ENCODE measurements at regions not wholly inside any gene's neighbourhood (a gene's known extent, or its start where the extent isn't known, plus 50 kb on each side); places are given as distances from the start of the nearest gene placed in this dataset.
"Not testable (repeated sequence)": the region's sequence is repeated elsewhere in the genome, so short reads cannot be mapped to it uniquely, and the experiment has no call there.

DNA sequence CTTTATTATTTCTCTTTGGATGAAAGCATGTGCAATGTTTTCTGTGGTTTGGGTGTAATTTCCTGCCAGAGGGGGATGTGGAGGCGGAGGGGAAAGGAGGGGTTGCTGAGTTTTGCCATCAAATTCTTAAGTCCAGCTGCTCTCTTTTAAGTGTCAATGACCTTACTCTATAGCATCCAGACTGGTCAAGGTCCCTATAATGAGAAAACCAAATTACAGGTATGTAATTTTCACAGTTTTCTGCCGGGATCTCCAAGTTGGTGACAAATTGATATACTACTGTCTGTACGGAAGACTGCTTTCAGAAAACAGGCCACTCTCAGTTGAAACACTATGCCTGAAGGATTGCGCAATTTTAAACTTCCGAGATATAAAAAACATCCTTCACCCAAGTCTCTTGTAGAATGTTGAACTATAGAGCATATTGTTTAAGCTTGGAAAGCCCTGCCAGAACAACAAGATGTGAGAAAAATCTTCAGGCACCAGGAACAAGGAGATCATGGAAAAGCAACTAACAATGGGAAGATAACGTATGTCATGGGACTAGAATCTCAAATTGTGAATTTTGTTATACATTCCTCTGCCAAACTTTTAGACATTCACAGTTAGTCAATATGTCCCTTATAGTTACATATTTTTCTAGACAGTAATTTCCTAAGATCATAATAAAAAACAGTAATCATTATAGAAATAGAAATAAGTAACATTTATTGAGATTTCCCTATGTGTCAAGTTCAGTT, 300.7 kb upstream of the SATB1 start:
- peak; percentile 72 for DNase-seq

DNA sequence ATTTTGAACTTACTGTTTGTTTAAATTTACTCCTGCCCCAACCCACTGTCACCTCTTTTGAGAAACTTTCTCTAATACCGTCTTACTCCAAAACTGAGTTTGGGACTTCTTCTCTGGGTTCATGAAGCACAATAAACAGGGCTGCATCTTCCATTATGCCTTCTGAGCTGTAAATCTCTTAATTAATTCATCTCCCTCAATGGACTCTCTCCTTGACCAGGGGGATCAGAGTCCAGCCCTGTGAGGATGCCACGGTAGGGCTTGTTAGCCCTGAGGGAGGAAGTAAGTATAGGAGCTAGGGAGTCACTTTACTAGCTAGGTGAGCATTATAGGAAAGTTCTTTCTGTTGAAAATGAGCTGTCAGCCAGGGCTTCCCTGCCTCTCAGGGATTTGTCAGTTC, 299.3 kb upstream of the SATB1 start:
- no peak for DNase-seq

DNA sequence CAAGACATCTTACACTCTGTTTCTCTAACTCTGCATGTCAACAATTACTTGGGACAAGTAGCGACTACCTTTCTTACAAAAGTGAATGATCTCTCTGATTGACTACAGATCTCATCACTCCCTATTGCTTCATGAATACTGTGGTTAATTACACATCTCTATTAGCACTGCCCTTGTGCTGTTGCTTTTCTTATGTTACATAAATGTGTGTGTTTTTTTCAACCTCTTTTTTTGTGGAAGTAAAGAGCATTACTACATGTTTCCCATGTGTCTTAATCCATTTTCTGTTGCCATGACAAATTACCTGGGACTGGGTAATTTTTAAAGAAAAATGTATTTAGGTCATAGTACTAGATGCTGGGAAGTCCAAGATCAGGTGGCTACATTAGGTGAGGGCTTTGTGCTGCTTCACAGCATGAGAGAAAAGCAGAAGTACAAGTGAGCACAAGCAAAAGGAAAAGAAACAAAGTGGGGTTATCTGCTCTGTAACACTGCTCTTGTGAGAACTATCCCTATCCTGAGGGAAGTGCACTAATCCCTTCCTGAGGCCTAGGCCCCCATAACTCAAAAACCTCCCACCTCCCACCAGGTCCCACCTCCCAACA, 298.2 kb upstream of the SATB1 start:
- no peak for DNase-seq

DNA sequence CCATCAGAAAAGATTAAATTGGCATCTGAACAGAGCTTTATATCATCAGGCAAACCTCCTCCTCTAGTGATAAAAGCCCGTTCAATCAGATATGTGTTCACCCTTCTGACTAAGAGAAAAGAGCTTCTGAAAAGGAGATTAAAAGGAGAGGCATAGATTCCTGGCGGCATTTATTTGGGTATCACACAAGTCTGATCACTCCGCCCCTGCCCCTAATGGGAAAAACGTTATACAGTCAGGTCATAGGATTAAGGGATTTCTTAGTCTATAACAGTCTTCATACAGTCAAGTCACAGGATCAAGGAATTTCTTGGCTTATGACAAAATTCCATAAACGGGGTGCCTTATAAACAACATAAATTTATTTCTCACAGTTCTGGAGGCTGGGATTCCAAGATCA, 295.4 kb upstream of the SATB1 start:
- no peak for DNase-seq

DNA sequence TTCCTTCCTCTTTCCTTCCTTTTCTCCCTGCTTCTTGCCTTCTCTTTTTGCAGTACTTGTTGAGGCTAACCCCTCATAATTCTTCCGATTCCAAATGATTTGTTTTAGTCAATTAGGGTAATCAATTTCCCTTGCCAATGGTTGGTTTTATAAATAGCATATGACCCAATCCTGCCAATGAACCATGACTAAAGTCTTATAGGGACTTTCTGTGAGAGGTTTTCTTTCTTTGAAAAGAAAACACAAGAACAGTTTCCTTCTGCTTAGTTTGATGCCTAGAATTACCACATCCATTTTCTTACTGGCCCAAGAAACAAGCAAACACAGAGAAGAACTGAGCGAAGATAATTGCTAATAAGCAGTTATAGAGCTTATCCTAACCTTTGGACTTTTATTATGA, 292.5 kb upstream of the SATB1 start:
- peak; percentile 72 for DNase-seq

DNA sequence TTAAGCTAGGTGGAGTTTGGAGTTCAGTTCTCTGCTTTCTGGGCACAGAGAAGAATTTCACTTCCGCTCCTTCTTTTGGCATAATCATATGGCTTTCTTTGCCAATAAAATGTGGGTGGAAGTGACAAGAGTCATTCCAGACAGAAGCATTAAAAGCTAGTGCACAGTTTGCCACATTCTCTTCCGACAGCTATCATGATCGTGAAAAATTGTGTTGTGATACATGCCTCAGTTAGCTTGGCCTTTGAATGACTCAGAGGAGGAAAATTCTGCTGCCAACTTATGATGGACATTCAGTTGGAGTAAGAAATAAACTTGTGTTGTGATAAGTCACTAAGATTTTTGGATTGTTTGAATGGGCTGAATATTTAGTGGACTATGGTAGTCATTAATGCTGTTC, 291.7 kb upstream of the SATB1 start:
- DNase-seq, result no peak

DNA sequence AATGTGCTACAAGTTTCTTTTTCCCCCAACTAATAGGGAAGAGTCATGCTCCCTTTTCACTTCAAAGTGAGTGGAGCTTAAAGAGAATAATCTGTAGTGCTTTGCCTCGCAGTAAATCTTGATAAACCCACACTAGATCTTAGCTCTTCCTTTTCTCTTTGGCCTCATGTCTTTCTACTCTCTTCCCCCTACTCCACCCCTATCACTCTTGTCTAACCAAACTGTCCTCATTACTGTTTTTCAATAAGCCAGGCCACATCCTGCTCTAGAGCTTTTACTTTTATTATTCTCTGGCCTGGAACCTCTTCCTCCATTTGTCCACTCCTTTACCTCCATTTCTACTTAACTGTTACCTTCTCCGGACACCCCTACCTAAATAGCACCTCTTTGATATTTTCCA, 291.0 kb upstream of the SATB1 start:
- DNase-seq, result no peak

DNA sequence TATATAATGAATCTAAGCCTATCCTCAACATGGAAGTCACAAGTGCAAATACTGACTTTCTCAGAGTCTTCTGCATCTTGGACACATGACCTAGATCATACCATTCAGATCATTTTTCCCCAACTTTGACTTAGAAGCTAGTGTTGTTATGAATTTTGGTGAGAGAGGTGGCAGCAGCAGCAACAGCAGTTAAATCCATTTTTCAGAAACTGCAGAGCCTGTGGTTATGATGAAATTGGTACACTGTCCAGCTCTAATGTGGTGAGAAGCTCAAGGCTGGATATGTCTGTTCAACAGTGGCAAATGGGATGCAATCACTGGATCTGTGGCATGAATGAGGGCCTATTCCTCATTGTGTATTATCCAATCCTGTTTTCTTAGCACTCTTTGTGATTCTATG, 290.1 kb upstream of the SATB1 start:
- no peak for DNase-seq

DNA sequence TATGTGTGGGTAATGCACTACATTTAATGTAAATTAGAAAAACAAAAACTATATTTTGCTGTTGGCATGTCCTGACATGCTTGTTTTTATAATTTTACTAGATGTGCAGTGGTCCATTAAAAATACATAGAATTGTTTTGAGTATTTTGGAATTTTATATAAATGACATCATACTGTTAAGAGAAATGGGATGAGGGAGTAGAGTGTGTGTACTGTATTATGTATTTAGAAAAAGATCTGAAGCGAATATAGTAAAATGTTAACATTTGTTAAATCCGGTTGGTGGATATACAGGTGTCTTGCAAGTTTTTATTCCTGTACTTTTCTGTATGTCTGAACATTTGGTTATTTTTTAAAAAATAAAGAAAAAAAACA, 288.4 kb upstream of the SATB1 start:
- DNase-seq, result no peak

DNA sequence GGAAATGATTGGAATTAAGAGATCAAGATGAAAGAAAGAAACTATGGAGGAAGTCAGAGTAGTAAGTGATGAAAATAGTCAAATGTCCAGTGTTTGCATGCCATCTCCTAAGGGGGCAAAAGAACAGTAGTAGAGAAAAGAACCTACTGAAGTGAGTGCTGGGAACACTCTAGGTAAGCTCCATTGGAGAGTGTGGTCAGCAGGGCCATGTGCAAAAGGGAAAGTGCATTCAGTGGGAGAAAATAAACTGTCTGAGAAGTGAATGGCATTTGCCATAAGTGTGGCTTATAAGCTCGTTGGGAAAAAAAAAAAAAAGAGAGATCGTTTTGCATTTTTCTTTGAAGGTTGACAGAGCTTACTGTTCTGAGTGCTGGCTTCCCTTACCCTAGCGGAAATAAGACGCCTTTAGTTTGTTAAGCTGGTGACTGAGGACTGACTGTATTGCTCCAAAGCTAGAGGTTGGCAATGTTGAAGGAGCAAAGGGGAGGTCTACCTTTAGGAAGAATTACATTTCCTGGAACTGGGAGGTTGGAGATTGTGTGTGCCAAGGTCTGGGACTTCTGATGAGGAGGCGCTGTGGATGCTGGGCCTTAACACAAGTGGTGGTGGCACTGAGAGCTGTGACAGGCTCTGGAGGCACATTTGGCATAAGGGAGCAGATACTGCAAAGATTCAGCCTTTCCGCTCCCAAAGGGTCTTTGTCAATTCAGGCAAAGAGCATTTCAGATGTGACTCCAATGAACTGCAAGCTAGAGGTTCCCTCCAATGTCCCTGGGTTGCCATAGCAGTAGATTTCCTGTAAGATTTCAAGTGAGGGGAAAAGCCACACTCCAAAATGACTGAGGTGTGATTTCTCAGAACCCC, 287.8 kb upstream of the SATB1 start:
- peak; percentile 92 for DNase-seq

DNA sequence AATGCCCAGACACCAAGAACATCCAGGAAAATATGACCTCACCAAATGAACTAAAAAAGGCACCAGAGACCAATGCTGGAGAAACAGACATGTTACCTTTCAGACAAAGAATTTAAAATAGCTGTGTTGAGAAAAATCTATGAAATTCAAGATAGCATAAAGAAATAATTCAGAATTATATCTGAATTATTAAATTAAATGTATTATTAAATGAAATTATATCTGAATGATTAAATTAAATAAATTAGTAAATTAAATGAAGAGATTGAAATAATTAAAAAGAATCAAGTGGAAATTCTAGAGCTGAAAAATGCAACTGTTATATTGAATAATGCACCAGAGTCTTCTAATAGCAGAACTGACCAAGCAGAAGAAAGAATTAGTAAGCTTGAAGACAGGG, 279.2 kb upstream of the SATB1 start:
- DNase-seq, result no peak

DNA sequence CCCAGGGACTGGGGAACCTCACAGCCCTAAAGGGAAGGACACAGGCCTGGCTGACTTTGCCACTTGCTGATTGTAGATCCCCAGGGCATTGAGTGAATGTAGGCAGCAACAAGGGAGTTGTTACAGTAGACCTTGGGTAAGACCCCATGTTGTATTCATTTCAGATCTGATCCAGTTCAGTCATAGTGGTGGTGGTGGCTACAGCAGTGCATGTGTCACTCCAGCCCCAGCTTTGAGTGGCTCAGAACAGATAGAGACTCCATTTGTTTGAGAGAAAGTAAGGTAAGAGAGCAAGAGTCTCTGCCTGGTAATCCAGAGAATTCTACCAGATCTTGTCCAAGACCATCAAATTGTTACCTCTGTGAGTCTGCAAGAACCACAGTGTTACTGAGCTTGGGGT, 278.7 kb upstream of the SATB1 start:
- DNase-seq, result no peak

DNA sequence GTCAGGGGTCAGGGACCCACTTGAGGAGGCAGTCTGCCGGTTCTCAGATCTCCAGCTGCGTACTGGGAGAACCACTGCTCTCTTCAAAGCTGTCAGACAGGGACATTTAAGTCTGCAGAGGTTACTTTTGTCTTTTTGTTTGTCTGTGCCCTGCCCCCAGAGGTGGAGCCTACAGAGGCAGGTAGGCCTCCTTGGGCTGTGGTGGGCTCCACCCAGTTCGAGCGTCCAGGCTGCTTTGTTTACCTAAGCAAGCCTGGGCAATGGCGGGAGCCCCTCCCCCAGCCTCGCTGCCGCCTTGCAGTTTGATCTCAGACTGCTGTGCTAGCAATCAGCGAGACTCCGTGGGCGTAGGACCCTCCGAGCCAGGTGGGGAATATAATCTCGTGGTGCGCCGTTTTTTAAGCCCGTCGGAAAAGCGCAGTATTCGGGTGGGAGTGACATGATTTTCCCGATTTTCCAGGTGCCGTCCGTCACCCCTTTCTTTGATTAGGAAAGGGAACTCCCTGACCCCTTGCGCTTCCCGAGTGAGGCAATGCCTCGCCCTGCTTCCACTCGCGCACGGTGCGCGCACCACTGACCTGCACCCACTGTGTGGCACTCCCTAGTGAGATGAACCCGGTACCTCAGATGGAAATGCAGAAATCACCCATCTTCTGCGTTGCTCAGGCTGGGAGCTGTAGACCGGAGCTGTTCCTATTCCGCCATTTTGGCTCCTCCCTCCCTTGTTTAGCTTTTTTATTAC, 268.6 kb upstream of the SATB1 start:
- DNase-seq, result not testable (repeated sequence)

DNA sequence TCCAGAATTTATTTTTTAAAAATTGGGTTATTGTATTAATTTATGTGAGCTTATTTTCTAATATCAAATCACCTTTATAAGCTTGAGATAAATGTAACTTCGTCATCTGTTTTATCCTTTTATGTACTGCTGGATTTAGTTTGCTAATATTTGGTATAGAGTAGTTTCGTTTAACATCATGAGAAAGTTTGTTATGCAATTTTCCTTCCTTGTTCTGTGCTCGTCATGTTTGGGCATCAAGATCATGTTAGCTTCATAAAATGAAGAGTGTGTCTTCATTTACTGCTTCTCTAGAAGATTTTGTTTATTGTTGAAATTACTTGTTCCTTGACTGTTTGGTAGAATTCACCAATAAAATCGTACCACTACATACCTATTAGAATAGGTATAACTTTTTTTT, 262.1 kb upstream of the SATB1 start:
- DNase-seq, result no peak

DNA sequence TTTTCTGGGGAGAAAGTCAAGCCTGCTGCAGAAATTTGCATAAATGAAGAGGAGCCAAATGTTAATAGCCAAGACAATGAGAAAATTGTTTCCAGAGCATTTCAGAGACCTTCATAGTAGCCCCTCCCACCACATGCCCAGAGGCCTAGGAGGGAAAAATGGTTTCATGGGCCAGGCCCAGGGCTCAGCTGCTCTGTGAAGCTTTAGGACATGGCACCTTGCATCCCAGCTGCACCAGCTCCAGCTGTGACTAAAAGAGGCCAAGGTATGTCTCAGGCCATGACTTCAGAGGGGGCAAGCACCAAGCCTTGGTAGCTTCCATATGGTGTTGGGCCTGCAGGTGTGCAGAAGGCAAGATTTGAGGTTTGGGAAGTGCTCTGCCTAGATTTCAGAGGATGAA, 258.8 kb upstream of the SATB1 start:
- DNase-seq, result no peak

DNA sequence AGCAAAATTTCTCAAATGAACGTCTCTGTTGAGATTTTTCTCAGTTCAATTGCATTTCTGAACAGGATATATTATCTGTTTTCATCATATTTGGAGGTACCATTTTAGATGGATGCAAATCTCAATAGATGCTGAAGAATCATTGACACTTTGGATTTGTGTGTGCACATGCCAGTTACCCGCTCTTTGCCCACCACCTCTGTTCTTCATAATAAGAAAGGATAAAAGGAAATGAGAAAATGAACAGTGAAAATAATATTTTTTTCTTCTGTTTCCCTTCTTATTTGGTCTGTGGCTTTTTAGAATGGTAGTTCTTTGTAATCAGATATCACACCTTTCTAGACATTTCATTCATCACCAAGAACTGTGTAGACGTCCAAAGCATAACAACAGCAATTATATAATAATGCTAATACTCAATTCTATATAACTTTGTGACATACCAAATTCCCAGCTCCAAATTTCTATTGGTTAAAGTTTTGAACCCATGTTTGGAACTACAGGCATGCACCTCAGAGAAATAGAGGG, 256.7 kb upstream of the SATB1 start:
- DNase-seq, result peak; percentile 52

DNA sequence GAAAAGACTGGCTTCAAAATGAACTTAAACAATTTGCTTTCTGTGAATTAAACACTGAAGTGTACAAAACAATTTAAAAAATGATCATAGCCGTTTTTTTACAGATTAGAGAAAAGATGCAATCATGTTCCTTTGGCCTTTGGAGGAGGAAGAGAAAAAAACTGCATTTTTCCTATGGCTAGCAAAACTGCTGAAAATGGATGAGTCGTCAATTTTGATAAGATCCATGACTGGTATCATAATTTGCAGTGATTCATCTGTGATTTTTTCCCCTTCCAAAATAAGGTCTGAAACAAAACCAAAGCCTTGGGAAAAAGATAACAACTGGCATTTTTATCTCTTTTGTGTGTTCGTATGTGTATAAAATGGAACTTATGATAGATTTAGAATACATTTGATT, 255.6 kb upstream of the SATB1 start:
- DNase-seq, result peak; percentile 47

DNA sequence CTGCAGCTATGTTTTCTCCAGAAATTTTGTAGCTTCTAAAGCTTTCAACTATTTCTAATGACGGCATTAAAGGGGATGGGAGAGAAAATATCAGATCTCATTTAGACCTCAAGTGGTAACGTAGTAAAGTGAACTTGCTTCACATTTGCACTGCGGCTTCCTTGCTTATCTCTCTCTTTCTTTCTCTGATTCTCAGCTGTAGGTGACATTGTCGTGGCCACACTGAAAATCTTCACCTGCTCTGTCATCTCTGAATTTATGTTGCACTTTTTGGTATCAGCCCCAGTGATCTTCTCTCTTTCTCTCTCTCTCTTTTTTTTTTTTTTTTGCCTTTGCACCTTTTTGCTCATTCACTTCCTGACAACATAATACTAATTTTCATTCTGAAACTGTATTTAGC, 254.1 kb upstream of the SATB1 start:
- peak; percentile 92 for DNase-seq

DNA sequence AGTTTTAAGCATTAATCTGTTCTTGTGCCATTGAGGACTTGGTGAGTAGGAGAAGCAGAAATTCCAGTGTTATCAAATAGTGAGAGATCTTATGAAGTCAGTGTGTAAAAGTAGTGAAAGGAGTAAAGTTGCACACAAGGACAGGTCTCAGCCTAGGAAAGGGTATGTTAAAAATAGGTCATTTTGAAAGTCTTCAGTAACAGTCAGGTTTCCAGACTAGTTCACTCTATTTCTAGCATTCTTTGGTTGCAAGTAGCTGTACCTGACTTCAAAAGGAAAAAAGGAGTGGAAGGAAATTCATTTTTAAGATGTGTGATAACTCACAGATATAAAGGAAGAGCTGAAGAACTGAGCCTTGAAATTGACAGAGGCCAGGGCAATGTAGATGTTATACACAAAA, 250.1 kb upstream of the SATB1 start:
- peak; percentile 58 for DNase-seq

DNA sequence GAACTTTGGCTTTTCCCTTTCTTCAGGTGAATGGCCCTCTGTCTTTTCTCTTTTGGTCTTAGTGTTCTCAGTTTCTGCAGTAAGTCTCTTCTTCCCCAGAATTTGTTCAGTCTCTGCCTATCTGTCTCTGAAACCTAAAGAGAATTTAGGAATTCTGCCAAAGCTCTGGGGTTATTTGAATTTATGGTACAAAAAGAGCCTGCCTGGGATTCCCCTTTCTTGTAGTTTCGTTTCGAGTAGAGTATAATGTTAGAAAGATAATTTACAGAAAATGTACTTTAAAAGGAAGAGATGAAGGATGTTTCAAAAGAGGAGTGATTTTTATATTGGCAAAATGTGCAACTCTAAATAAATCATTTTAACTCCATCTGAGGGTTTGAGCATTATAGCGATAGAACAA, 247.4 kb upstream of the SATB1 start:
- no peak for DNase-seq

DNA sequence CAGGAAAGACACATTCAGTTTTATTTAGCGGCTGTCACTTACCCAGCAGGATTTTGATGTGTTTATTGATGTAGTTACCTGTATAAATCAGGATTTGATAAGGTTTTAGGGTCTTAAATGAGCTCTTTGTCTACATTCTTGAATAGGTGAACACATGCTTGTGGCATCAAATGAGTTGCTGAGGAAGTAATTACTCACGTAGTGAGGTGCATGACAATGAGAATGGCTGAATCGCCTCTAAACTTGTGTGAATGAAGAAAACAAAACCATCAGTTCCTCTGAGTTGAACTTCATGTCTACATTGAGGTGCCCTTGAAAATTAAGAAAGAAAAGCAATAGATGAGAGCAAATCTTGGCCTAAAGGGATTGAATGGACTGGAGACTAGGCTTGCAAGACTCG, 245.6 kb upstream of the SATB1 start:
- DNase-seq, result peak; percentile 52

DNA sequence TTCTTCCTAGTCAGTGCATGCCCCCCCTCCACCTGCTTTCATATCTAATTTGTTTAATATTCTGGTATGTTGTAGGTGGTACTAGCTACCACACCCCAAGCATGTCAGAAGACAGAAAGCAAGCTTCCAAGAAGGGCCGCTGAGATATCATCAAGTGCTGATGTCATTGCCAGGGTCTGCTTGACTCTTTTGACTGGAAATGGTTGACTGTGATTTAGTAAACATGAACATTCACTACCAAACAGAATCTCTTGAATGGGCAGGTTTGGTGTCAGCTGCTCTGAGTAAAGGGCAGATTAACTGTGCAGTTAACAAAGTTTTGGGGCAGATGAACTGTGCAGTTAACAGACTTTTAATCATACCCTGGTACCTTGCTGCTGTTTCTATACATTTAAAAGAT, 244.2 kb upstream of the SATB1 start:
- DNase-seq, result peak; percentile 83

DNA sequence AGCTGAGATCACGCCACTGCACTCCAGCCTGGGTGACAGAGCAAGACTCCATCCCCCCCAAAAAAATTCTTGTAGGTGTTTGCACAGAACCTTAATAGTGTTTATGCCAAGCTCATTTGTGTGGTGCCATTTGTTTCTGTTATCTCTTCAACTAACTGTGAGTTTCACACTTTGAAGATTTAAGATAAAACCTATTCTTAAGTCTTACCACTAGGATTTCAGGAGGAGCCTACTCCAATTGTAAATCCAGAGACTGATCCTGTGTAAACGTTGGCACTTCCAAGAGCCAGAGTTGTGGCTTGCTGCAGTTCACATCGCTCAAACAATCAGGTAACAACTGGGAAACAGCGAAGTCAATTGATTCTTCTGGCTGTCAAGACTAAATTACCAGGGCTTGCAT, 242.4 kb upstream of the SATB1 start:
- no peak for DNase-seq
